GM21576 (cell line): ENCODE measurements at regions not wholly inside any gene's neighbourhood (a gene's known extent, or its start where the extent isn't known, plus 50 kb on each side); places are given as distances from the start of the nearest gene placed in this dataset.
"Not testable (repeated sequence)": the region's sequence is repeated elsewhere in the genome, so short reads cannot be mapped to it uniquely, and the experiment has no call there.

Experiments used
- ATAC-seq: cut with Tn5 transposase; IDR thresholded peaks from one replicate; pipeline ENCODE4 v1.9.1; 2021; ENCODE audit warnings: mild to moderate bottlenecking, moderate library complexity; ENCODE audit not compliant: unreplicated experiment

- ATAC-seq = no peak
Measured at GRCh38 chr2:124967325-124967724, 942.2 kb downstream of the CNTNAP5 start.

- no peak for ATAC-seq
Measured at GRCh38 chr2:124970030-124970429, 944.9 kb downstream of the CNTNAP5 start.

GRCh38 chr2:124973396-124973795 is 948.3 kb downstream of the CNTNAP5 start:
- ATAC-seq = no peak

GRCh38 chr2:124975224-124975623 is 950.1 kb downstream of the CNTNAP5 start:
- no peak for ATAC-seq

- ATAC-seq = no peak
Measured at GRCh38 chr2:124975648-124976047, 950.6 kb downstream of the CNTNAP5 start.

GRCh38 chr2:124978597-124978996 is 953.5 kb downstream of the CNTNAP5 start:
- ATAC-seq = no peak

- ATAC-seq = no peak
Measured at GRCh38 chr2:124983595-124983994, 958.5 kb downstream of the CNTNAP5 start.

GRCh38 chr2:124985270-124985669 is 960.2 kb downstream of the CNTNAP5 start:
- no peak for ATAC-seq

GRCh38 chr2:124986136-124986535 is 961.0 kb downstream of the CNTNAP5 start:
- no peak for ATAC-seq

- ATAC-seq = not testable (repeated sequence)
Measured at GRCh38 chr2:124986870-124987269, 961.8 kb downstream of the CNTNAP5 start.

- not testable (repeated sequence) for ATAC-seq
Measured at GRCh38 chr2:124987436-124987835, 962.3 kb downstream of the CNTNAP5 start.

- ATAC-seq = no peak
Measured at GRCh38 chr2:124988111-124988510, 963.0 kb downstream of the CNTNAP5 start.

GRCh38 chr2:124988794-124989193 is 963.7 kb downstream of the CNTNAP5 start:
- ATAC-seq = no peak

- no peak for ATAC-seq
Measured at GRCh38 chr2:124993809-124994208, 968.7 kb downstream of the CNTNAP5 start.

GRCh38 chr2:124995185-124995912 is 970.3 kb downstream of the CNTNAP5 start:
- no peak for ATAC-seq

- ATAC-seq = no peak
Measured at GRCh38 chr2:124996406-124996805, 971.3 kb downstream of the CNTNAP5 start.

GRCh38 chr2:124999906-125000305 is 974.8 kb downstream of the CNTNAP5 start:
- ATAC-seq = no peak

GRCh38 chr2:125004106-125004800 is 979.2 kb downstream of the CNTNAP5 start:
- no peak for ATAC-seq

GRCh38 chr2:125006676-125007075 is 981.6 kb downstream of the CNTNAP5 start:
- ATAC-seq = no peak

- ATAC-seq = not testable (repeated sequence)
Measured at GRCh38 chr2:125028721-125029120, 1003.6 kb downstream of the CNTNAP5 start.

- no peak for ATAC-seq
Measured at GRCh38 chr2:125033871-125034270, 1008.8 kb downstream of the CNTNAP5 start.

- ATAC-seq = no peak
Measured at GRCh38 chr2:125037135-125037653, 1012.1 kb downstream of the CNTNAP5 start.
